Neural crest cell (in vitro differentiated cells): ENCODE measurements at regions not wholly inside any gene's neighbourhood (a gene's known extent, or its start where the extent isn't known, plus 50 kb on each side); places are given as distances from the start of the nearest gene placed in this dataset.
"Not testable (repeated sequence)": the region's sequence is repeated elsewhere in the genome, so short reads cannot be mapped to it uniquely, and the experiment has no call there.

Source experiments
- DNase-seq: peaks from one replicate; pipeline ENCODE4 v3.0.0; 2021; ENCODE audit warnings: low read depth, mixed read lengths, low spot score
- H3K27ac Mint-ChIP-seq: one replicate; pipeline ENCODE4 v1.8.0; 2021; ENCODE audit warnings: mild to moderate bottlenecking, mixed read lengths; ENCODE audit not compliant: unreplicated experiment
- H3K27me3 Mint-ChIP-seq: 2 replicates; pipeline ENCODE4 v1.8.0; 2021; ENCODE audit warnings: low read depth, mild to moderate bottlenecking, mixed read lengths
- H3K36me3 Mint-ChIP-seq: 2 replicates; pipeline ENCODE4 v1.8.0; 2021; ENCODE audit warnings: low read depth, mild to moderate bottlenecking, mixed read lengths
- H3K4me1 Mint-ChIP-seq: 2 replicates; pipeline ENCODE4 v1.8.0; 2021; ENCODE audit warnings: mixed read lengths
- H3K4me3 Mint-ChIP-seq: one replicate; pipeline ENCODE4 v1.8.0; 2021; ENCODE audit warnings: mild to moderate bottlenecking, mixed read lengths
- H3K9me3 Mint-ChIP-seq: 2 replicates; pipeline ENCODE4 v1.8.0; 2021; ENCODE audit warnings: mixed read lengths
- TF ChIP-seq, protein P1 (sequence below): fragments of 200-600 bp; sonication (generic); conservative IDR thresholded peaks from 2 replicates; pipeline ENCODE4 v1.5.0; 2021; ENCODE audit warnings: antibody characterized with exemption, mild to moderate bottlenecking

DNA sequence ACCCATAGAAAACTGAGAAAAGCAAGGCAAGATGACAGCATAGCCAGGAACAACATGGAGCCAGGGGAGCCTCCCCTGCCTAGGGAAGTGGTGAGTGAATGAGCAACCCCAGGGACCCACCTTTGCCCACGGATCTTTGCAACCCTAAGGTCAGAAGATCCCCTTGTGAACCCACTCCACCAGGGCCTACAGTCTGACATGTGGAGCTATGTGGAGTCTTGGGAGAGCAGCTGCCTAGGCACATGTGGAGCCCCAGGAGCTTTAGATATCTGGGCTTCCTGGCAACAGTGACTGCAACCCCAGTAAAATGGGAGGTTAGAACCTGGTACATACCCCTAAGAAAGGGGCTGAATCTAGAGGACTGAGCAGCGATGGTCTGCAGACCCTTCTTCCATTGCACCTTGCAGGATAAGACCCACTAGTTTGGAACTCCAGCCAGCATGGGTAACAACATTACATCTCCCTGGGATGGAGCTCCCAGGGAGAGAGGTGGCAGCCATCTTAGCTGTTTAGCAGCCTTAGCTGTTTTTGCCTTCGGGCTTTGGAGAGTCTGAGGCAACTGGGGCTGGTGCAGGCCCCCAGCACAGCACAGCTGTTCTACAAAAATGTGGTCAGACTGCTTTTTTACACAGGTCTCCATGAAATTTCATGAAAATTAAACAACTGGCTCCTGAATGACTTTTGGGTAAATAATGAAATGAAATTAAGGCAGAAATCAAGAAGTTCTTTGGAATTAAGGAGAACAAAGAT, 104.7 kb upstream of the TRIM2 start:
- Mint-ChIP-seq H3K4me1 (peaks cover 3% of the 10 kb centered on the region), H3K36me3 (no peaks in the 10 kb centered on the region), H3K4me3 (no peak overlapping the region), H3K27me3 (no peaks in the 10 kb centered on the region), H3K9me3 (peaks cover 17% of the 10 kb centered on the region), H3K27ac (no peak overlapping the region)
- no peak for DNase-seq
- TF ChIP-seq, protein P1, sequence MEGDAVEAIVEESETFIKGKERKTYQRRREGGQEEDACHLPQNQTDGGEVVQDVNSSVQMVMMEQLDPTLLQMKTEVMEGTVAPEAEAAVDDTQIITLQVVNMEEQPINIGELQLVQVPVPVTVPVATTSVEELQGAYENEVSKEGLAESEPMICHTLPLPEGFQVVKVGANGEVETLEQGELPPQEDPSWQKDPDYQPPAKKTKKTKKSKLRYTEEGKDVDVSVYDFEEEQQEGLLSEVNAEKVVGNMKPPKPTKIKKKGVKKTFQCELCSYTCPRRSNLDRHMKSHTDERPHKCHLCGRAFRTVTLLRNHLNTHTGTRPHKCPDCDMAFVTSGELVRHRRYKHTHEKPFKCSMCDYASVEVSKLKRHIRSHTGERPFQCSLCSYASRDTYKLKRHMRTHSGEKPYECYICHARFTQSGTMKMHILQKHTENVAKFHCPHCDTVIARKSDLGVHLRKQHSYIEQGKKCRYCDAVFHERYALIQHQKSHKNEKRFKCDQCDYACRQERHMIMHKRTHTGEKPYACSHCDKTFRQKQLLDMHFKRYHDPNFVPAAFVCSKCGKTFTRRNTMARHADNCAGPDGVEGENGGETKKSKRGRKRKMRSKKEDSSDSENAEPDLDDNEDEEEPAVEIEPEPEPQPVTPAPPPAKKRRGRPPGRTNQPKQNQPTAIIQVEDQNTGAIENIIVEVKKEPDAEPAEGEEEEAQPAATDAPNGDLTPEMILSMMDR: no peak

DNA sequence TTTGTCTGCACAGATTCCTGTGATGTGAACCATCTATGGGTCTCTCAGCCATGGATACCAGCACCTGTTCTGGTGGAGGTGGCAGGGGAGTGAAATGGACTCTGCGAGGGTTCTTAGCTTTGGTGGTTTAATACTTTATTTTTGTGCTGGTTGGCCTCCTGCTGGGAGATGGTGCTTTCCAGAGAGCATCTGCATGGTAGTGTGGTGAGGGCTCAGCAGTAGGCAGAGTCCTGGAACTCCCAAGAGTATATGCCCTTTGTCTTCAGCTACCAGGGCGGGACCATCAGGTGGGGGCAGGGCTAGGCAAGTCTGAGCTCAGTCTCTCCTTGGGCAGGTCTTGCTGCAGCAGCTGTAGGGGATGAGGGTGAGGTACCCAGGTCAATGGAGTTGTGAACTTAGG, 97.5 kb upstream of the TRIM2 start:
- not testable (repeated sequence) for H3K4me3 Mint-ChIP-seq, H3K4me1 Mint-ChIP-seq, H3K27ac Mint-ChIP-seq, H3K36me3 Mint-ChIP-seq, H3K27me3 Mint-ChIP-seq, DNase-seq
- H3K9me3 Mint-ChIP-seq: peaks cover 24% of the 10 kb centered on the region

DNA sequence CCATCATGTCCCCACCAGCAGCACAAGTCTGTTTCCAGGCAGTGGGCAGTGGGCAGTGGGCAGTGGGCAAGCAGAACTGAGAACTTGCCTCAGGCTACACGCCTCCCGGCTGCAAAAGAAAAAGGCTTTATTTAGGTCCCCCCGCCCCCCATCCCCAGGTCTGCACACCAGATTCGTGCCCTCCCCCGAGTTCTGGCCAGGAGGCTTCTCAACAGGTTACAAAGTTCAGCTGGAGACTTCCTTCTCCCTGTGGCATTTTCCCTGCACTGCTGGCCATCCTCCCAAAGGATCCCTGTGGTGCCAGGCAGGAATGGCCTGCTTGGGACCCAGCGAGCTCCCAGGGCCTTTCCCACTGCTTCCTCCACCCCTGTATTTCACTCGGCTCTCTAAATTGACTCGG, 97.0 kb upstream of the TRIM2 start:
- Mint-ChIP-seq H3K27ac (no peak overlapping the region), H3K4me3 (no peak overlapping the region), H3K9me3 (peaks cover 24% of the 10 kb centered on the region), H3K36me3 (peaks cover 8% of the 10 kb centered on the region), H3K27me3 (no peaks in the 10 kb centered on the region), H3K4me1 (peaks cover 5% of the 10 kb centered on the region)
- DNase-seq: no peak
- TF ChIP-seq, protein P1: no peak

DNA sequence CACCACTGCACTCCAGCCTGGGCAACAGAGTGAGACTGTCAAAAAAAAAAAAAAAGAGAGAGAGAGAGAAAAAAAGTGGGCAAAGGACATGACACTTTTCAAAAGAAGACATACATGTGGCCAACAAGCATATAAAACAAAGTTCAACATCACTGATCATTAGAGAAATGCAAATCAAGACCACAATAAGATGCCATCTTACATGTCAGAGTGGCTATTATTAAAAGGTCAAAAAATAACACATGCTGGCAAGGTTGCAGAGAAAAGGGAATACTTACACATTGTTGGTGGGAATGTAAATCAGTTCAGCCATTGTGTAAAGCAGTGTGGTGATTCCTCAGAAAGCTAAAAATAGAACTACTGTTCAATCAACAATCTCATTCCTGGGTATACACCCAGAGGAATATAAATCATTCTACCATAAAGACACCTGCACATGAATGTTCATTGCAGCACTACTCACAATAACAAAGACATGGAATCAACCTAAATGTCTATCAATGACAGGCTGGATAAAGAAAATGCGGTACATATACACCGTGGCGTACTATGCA, 94.9 kb upstream of the TRIM2 start:
- peaks cover 8% of the 10 kb centered on the region for H3K36me3 Mint-ChIP-seq

DNA sequence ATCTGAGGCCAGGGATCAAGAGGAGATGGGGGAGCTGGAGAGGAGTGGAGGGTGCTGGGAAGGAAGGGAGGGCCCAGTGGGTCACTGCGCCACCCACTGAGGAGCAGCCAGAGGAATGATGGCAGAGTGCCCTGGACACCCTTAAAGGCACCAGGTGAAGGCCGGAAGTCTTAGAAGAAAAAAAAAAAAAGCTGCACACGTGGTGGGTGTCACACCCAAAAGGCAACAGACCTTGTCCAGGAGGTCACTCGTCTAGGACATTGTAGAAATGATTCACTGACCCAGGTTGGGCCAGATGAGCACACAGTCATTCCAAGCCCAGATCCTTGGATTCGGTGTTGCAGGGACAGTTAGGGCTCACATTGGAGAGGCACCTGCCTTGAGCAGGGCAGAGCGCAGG, 93.5 kb upstream of the TRIM2 start:
- Mint-ChIP-seq H3K4me3 (no peak overlapping the region), H3K27me3 (no peaks in the 10 kb centered on the region), H3K9me3 (peaks cover 4% of the 10 kb centered on the region), H3K4me1 (peaks cover 5% of the 10 kb centered on the region), H3K27ac (no peak overlapping the region), H3K36me3 (peaks cover 8% of the 10 kb centered on the region)
- TF ChIP-seq, protein P1: no peak
- no peak for DNase-seq

More for the DNA sequence above, 94.9 kb upstream of the TRIM2 start:
- Mint-ChIP-seq H3K4me3 (no peak overlapping the region), H3K27ac (no peak overlapping the region), H3K9me3 (peaks cover 12% of the 10 kb centered on the region), H3K27me3 (no peaks in the 10 kb centered on the region), H3K4me1 (peaks cover 5% of the 10 kb centered on the region)
- no peak for DNase-seq
- TF ChIP-seq, protein P1: no peak

DNA sequence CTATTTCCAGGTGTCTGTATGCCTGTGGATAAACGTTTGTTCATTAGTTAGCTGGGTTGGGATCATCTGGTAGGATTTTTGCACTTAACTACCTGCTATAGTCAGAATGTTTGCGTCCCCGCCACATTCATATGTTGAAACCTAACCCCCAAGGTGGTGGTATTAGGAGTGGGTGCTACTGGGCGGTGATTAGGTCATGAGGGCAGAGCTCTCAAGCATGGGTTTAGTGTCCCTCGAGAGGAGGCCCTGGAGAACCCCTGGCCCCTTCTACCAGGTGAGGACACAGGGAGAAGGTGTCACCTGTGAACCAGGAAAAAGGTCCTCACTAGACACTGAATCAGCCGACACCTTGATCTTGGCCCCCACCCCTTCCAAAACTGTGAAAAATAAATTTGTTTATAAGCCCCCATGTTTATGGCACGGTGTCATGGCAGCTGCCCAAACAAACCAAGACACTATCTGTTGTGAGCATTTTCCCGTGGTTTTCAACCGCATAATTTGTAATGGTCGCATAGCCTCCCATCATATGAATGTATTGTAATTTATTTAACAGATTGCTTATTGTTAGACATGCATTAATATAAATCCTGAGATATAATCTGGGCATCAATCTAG, 92.7 kb upstream of the TRIM2 start:
- no peak overlapping the region for H3K4me3 Mint-ChIP-seq
- no peak overlapping the region for H3K27ac Mint-ChIP-seq

More for the DNA sequence above, 92.7 kb upstream of the TRIM2 start:
- H3K4me1 Mint-ChIP-seq: peaks cover 5% of the 10 kb centered on the region
- no peaks in the 10 kb centered on the region for H3K27me3 Mint-ChIP-seq
- H3K9me3 Mint-ChIP-seq: no peaks in the 10 kb centered on the region
- H3K36me3 Mint-ChIP-seq: peaks cover 2% of the 10 kb centered on the region
- DNase-seq: no peak
- TF ChIP-seq, protein P1: no peak
